ENCODE measurements at regions not wholly inside any gene's neighbourhood (a gene's known extent, or its start where the extent isn't known, plus 50 kb on each side); places are given as distances from the start of the nearest gene placed in this dataset.

DNA sequence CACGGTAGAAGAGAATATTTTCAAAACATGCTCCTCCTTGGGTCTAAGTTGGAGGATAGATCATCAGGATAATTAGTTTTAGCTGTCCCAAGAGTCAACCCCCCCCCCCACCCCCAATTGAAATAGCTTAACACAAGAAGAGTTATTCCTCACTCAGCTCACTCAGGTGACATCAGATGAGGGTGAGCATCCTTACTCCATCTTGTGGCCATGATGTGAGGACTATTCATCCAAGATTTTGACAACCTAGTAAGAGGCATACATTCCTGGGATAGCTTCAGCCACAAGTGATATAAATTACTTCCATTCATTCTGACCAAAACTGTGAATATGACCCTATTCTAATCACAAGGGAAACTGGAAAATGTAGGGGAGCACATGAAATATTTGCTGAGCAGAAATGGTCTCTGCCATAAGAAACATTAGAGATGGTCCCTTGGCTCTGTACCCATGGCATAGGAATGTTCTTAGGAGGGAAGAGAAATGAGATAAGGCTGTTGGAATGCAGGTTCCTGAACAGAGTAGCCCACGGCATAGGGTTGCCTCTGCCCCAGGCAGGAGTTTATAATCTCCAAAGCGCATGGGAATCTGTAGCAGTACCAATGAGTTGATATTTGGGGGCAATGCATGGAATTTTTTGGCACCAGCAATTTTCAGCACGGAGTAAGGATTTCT lies 257.2 kb downstream of the CYRIA start:
- DNase-seq, result no peak

- no peak for DNase-seq
Observed at GRCh38 chr2:16407358-16407757, 258.3 kb downstream of the CYRIA start.

GRCh38 chr2:16406496-16407289 lies 258.9 kb downstream of the CYRIA start:
- DNase-seq, result no peak

- no peak for DNase-seq
Observed at GRCh38 chr2:16405551-16405950, 260.1 kb downstream of the CYRIA start.

DNA sequence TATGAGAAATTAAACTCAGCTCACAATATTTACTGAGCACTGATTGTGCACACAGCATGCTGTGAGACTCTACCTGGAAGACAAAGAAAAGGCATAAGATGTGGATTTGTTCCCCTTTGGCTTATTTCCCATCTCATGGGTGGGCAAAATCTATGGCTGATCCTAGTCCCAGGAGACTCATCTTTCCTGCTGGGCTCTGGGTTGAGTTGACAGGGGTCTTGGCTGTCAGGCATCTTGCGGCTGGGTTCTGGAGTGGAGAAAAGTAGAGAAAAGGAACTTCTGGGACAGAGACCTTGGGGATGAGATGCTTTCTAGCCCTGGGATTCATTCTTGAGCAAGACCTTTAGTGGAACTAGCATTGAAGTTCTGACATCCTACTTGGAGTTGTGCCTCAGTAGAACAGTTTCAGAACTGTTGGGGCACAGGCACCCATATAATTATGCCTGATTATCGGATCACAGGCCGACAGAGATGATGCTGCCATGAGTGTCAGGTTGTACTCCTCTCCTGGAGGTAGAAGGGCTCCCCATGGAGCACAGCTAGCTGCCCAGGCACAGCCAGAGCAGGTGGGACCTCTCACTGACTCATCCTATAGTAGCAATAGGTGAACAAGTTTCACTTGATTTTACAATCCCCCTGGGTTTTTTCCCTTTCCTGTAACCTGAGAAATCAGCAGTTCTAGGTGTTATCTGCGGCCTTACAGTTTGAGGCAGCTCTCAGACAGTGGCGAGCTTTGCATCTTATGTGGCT lies 260.9 kb downstream of the CYRIA start:
- DNase-seq, result no peak

GRCh38 chr2:16404146-16404545 lies 261.5 kb downstream of the CYRIA start:
- no peak for DNase-seq

DNA sequence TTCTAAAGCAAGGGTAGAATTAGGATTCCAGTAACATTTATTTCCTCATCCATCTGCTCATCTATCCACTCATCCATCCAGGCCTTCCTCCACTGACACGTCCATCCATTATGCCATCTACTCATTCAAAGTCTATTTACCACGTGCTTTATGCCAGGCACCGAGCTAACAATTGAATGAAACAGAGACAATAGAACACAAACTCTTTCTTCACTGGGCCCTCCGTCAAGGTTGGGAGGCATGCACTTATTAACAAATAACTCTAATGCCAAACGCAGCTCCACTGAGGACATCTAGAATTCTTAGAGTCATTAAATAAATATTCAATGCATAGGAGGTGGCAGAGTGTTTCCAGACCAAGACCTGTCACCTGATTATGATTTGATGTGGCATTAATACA lies 262.7 kb downstream of the CYRIA start:
- DNase-seq, result no peak

DNA sequence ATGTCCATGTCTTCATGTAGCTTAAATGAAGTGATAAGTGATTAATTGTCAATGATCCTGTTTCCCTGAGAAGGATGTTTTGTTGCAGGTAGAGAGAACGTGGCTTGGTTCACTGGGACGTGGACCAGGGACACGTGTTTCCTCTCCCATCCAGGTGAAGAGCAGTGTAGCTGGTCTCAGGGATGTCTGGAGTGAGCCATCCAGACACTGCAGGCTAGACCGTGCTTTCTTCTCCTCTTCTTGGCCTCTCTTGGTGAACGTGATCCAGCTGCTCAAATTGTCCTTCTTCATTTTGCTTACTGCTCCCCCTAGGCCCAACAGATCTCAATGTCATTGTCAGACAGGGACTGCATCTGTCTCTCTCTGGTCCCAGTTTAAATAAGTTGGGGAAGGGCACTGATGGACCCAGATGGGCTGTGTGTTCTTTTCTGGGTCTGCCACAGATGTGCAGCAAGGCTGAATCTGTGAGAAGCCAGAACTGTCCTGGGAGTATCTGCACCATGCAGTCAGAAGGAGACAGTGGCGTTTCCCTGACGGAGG lies 263.8 kb downstream of the CYRIA start:
- no peak for DNase-seq

GRCh38 chr2:16400127-16400623 lies 265.5 kb downstream of the CYRIA start:
- DNase-seq, result no peak

DNA sequence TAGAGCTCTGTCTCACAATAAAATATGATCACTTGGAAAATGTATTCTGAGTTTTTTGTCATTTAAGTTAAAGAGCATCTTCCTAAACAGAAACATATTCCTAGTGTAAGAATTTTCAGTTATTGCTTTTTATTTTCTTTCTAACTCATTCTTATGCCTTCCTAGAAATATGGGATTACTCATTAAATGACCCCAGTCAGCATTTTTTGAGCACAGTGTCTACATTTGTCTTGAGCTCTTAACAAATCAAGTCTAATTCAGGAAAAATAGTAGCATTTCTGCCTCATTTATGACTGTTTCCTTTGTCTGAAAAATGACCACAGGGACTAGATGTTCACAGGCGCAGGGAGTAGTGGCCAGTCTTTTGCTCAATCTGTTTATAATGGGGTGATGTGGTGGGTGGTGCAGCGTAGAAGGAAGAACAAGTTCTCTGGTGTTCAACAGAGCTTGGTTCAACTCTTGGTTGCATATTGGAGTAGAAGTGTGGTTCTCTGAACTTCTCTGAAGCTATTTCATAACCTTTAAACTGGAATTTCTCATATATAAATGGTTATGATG lies 267.1 kb downstream of the CYRIA start:
- no peak for DNase-seq

- DNase-seq, result no peak
Observed at GRCh38 chr2:16397681-16398475, 267.8 kb downstream of the CYRIA start.

- DNase-seq, result no peak
Observed at GRCh38 chr2:16396986-16397385, 268.6 kb downstream of the CYRIA start.

- no peak for DNase-seq
Observed at GRCh38 chr2:16396171-16396570, 269.5 kb downstream of the CYRIA start.

GRCh38 chr2:16395601-16396000 lies 270.0 kb downstream of the CYRIA start:
- no peak for DNase-seq

- DNase-seq, result no peak
Observed at GRCh38 chr2:16394986-16395550, 270.6 kb downstream of the CYRIA start.

- no peak for DNase-seq
Observed at GRCh38 chr2:16394072-16394985, 271.3 kb downstream of the CYRIA start.

DNA sequence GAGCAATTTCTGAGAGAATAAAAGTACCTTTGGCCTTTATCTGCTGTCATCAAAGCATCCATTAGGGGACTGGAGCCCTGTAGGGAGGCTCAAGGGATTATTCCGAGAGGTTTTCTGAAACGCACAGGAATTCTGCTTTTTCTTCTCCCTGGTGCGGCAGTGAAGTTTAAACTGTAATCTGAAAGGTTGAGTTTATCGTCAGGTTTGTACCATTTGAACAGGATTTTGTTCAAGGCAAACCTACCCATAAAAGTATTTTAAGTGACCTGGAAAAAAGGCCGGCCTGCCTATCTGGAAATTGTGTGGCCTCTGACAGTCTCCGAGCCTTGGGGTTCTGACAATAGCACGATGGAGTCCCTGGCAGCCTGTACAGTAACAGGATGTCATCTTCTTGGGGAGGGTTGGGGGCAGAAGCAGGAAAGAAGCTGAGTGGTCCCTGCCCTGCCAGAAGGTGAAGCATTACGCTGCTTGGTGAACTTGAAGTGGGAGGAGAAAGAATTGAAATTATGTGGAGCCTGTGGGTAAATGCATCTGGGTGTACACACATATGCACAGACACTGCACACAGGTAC lies 272.0 kb downstream of the CYRIA start:
- DNase-seq, result no peak

GRCh38 chr2:16392647-16393499 lies 272.8 kb downstream of the CYRIA start:
- DNase-seq, result no peak

- no peak for DNase-seq
Observed at GRCh38 chr2:16391986-16392385, 273.6 kb downstream of the CYRIA start.
